Astrocyte of the spinal cord (primary cell): ENCODE measurements at regions not wholly inside any gene's neighbourhood (a gene's known extent, or its start where the extent isn't known, plus 50 kb on each side); places are given as distances from the start of the nearest gene placed in this dataset.

Source experiments
- DNase-seq: peaks from one replicate; pipeline ENCODE4 v3.0.0; 2011; ENCODE audit warnings: low read depth, low spot score
- H3K4me3 ChIP-seq: 2 replicates; pipeline ENCODE4 v1.5.1; 2011; ENCODE audit warnings: low read depth, mild to moderate bottlenecking, low read length, moderate library complexity
- CTCF ChIP-seq: IDR thresholded peaks from 2 replicates; pipeline ENCODE4 v1.5.1; 2012; ENCODE audit warnings: low read depth, mild to moderate bottlenecking, low read length, inconsistent platforms
- in situ Hi-C: cut with HindIII; loops from 2 replicates; pipeline ENCODE4 v1.10.0; 2017; ENCODE audit warnings: low sequenced_read_pairs

DNA sequence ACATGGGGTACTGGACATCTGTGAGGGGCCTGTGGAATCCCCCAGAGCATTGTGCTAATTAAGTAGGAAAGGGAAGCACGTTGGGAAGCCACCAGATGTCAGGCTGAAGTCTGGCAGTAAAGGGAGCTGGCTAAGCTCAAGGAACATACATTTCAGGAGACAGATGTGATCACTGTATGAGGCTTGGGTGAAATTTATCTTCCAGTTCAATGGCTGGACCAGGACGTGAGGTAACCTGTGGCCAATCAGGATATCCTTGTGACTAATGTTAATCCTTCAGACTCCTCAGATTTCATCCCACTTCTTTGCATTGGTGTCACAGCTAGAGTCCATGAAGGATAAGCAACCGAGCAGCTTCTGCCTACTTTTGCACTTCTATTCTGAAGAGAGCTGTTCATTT lies 110.2 kb upstream of the APP start:
- DNase-seq = no peak
- no peak overlapping the region for H3K4me3 ChIP-seq
- in situ Hi-C loops = no loop called here
- TF ChIP-seq CTCF = no peak

- in situ Hi-C loops = no loop called here
- no peak overlapping the region for H3K4me3 ChIP-seq
- no peak for DNase-seq
- TF ChIP-seq CTCF = no peak
Observed at GRCh38 chr21:26280148-26280547, 109.6 kb upstream of the APP start.

DNA sequence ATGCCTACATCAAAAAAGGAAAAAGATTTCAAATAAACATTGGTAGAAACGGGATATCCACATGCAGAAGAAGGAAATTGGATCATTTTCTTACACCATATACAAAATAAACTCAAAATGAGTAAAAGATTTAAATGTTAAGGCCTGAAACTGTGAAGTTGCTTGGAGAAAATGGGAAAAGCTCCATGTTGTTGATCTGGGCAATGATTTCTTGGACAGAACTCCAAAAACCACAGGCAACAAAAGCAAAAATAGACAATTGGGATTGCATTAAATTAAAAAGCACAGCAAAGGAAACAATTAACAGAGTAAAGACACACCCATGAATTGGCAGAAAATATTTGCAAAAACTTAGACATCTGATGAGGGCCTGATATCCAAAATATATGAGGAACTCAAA lies 105.2 kb upstream of the APP start:
- in situ Hi-C loops = no loop called here
- no peak for TF ChIP-seq CTCF
- no peak overlapping the region for H3K4me3 ChIP-seq
- DNase-seq = no peak

GRCh38 chr21:26273686-26274313 lies 103.2 kb upstream of the APP start:
- in situ Hi-C loops = no loop called here
- DNase-seq = no peak
- H3K4me3 ChIP-seq = no peak overlapping the region
- TF ChIP-seq CTCF = no peak

GRCh38 chr21:26267389-26267788 lies 96.8 kb upstream of the APP start:
- no peak overlapping the region for H3K4me3 ChIP-seq
- no peak for TF ChIP-seq CTCF
- in situ Hi-C loops = no loop called here
- no peak for DNase-seq

DNA sequence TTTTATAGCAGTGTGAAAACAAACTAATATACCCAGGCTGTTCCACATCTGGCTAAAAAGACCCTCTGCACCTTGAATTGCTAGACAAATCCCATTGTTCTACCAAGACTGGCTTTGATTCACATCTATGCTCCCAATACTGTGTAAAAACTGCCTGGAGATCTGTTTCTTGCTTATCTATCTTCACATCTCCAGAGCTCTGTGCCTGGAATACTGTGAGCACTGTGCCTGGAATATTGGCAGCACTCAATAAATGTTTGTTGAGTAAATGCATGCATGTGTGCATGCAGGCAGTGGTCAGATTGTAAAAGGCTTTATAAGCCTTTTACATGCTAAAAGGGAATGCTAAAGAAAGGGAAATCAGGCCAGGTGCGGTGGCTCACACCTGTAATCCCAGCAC lies 75.5 kb upstream of the APP start:
- DNase-seq = no peak
- H3K4me3 ChIP-seq = no peak overlapping the region
- no peak for TF ChIP-seq CTCF
- in situ Hi-C loops = no loop called here

DNA sequence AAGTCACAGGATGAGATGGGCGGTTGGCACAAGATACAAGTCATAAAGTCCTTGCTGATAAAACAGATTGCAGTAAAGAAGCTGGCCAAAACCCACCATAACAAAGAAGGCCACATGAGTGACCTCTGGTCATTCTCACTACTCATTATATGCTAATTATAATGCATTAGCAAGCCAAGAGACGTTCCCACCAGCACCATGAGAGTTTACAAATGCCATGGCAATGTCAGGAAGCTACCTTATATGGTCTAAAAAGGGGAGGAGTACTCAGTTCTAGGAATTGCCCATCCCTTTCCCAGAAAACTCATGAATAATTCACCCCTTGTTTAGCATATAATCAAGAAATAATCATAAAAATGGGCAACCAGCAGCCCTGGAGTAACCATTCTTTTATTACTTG lies 74.9 kb upstream of the APP start:
- no peak overlapping the region for H3K4me3 ChIP-seq
- DNase-seq = no peak
- TF ChIP-seq CTCF = no peak
- in situ Hi-C loops = no loop called here
